Transverse colon (tissue), 4 donors: ENCODE measurements at regions not wholly inside any gene's neighbourhood (a gene's known extent, or its start where the extent isn't known, plus 50 kb on each side); places are given as distances from the start of the nearest gene placed in this dataset.

Experiments used
- DNase-seq: peaks from one replicate; pipeline ENCODE4 v3.0.0-alpha.2; 2019
- H3K27ac ChIP-seq, 4 donors: fragments of 200-600 bp; sonication (generic); 2 replicates each; pipeline ENCODE4 v1.5.1; 2016 to 2018; ENCODE audit warnings: inconsistent platforms in 4 of 4
- H3K27me3 ChIP-seq: fragments of 200-600 bp; sonication (generic); 2 replicates; pipeline ENCODE4 v1.5.1; 2017; ENCODE audit warnings: inconsistent platforms
- H3K36me3 ChIP-seq, 4 donors: fragments of 200-600 bp; sonication (generic); 2 replicates each; pipeline ENCODE4 v1.5.1; 2017 to 2019; ENCODE audit warnings: inconsistent platforms in 4 of 4
- H3K4me1 ChIP-seq, 4 donors: fragments of 200-600 bp; sonication (generic); 2 replicates each; pipeline ENCODE4 v1.5.1; 2017 to 2020; ENCODE audit warnings: inconsistent platforms in 4 of 4
- H3K4me3 ChIP-seq, 4 donors: fragments of 200-600 bp; sonication (generic); 1 replicate in 1 of 4; 2 replicates in 3 of 4; pipeline versions ENCODE4 v1.5.1 to v1.6.1; 2017 to 2019; ENCODE audit warnings: inconsistent platforms in 4 of 4
- H3K9me3 ChIP-seq, 2 donors: fragments of 200-600 bp; sonication (generic); 2 replicates each; pipeline ENCODE4 v1.5.1; 2017 to 2019; ENCODE audit warnings: inconsistent platforms in 2 of 2
- CTCF ChIP-seq, 5 experiments: fragments of 200-600 bp in 3 of 5; fragments of 450-650 bp in 2 of 5; sonication (generic) in 3 of 5; IDR thresholded peaks; 1 replicate in 2 of 5; 2 replicates in 3 of 5; pipeline ENCODE4 v1.5.1; 2016 to 2017; ENCODE audit warnings: antibody characterized with exemption in 5 of 5, inconsistent platforms in 3 of 5, mild to moderate bottlenecking in 2 of 5, moderate library complexity in 1 of 5
- EP300 ChIP-seq: sonication (generic); formaldehyde crosslinking; IDR thresholded peaks from one replicate; pipeline ENCODE4 v1.6.1; 2017; ENCODE audit warnings: antibody characterized with exemption, low read depth
- POLR2A ChIP-seq: fragments of 450-650 bp; IDR thresholded peaks from one replicate; pipeline ENCODE4 v1.6.1; 2016; ENCODE audit warnings: antibody characterized with exemption, mild to moderate bottlenecking, moderate library complexity
- POLR2AphosphoS5 ChIP-seq, 3 donors: sonication (generic); formaldehyde crosslinking; IDR thresholded peaks; one replicate each; pipeline ENCODE4 v1.6.1; 2016; ENCODE audit warnings: antibody characterized with exemption in 3 of 3
- WGBS, 2 donors: methylation state at CpG; one replicate each; pipeline ENCODE4 v1.1.5; 2018; ENCODE audit warnings: low coverage in 1 of 2; 5-methylcytosine and 5-hydroxymethylcytosine counted together
- in situ Hi-C, 4 donors: fragments of 200-750 bp; cut with MboI; loops; one replicate each; pipeline versions ENCODE4 v1.15.0 to v1.15.1; 2017; ENCODE audit warnings: low sequenced_read_pairs in 3 of 4, low pct_ligation_motif_present in 1 of 4, low pct_unique_long_range_greater_than_20kb in 1 of 4
- intact Hi-C: fragments of 100-400 bp; cut with DNase I; formaldehyde crosslinking; loops from one replicate; pipeline ENCODE4 v1.15.1; 2023; ENCODE audit warnings: low total_unique reads

GRCh38 chrX:43560247-43560946 lies 95.7 kb upstream of the MAOA start:
- TF ChIP-seq POLR2A = no peak
- TF ChIP-seq POLR2AphosphoS5 (IDR thresholded peaks at IDR 0.05) = peak; percentile 11 to 42 (median 22)
- Histone ChIP-seq H3K4me3 (peak overlapping the region in 1 of 4 donors; percentile 32), H3K27me3 (no peaks in the 10 kb centered on the region), H3K9me3 (no peaks in the 10 kb centered on the region), H3K36me3 (no peaks in the 10 kb centered on the region), H3K27ac (peak overlapping the region; percentile 55 to 69 (median 62)), H3K4me1 (peaks cover 0 to 5% (median 2%) of the 10 kb centered on the region in 4 donors)
- peak; percentile 26 for DNase-seq
- in situ Hi-C loops = loop anchor here (10.0 to 25.0 kb wide), 4 partner anchors 194 to 1773 kb away; no protein-coding TSS in a partner anchor
- WGBS, 2 donors = 40% methylated on average over 5 of the region's 5 CpGs; no CpG with 5 or more reads in 1 of the 2 donors
- intact Hi-C loops = loop anchor here (5.0 kb wide), 1 partner anchor 192 kb away; no protein-coding TSS in a partner anchor

- 60 to 70% methylated on average over 1 of the region's 1 CpG for WGBS, 2 donors
- no peak for DNase-seq
- TF ChIP-seq EP300 (no peak), CTCF (IDR thresholded peaks at IDR 0.05) (no peak), POLR2AphosphoS5 (IDR thresholded peaks at IDR 0.05) (no peak), POLR2A (no peak)
- H3K36me3 ChIP-seq = no peaks in the 10 kb centered on the region
- intact Hi-C loops (loop anchor here (5.0 kb wide), 1 partner anchor 190 kb away; no protein-coding TSS in a partner anchor), in situ Hi-C loops (loop anchor here (10.0 to 25.0 kb wide), 4 partner anchors 192 to 1775 kb away; no protein-coding TSS in a partner anchor)
- H3K9me3 ChIP-seq = no peaks in the 10 kb centered on the region
- no peaks in the 10 kb centered on the region for H3K27me3 ChIP-seq
- H3K27ac ChIP-seq = no peak overlapping the region
- no peak overlapping the region for H3K4me3 ChIP-seq
- H3K4me1 ChIP-seq = peaks cover 0 to 4% (median 1%) of the 10 kb centered on the region in 4 donors
These were observed 93.7 kb upstream of the MAOA start for GRCh38 chrX:43562372-43562771.

GRCh38 chrX:43564953-43565352 lies 91.1 kb upstream of the MAOA start:
- Histone ChIP-seq H3K36me3 (no peaks in the 10 kb centered on the region), H3K4me1 (peaks cover 0 to 3% (median 0%) of the 10 kb centered on the region in 4 donors), H3K27me3 (no peaks in the 10 kb centered on the region), H3K4me3 (no peak overlapping the region), H3K27ac (no peak overlapping the region), H3K9me3 (no peaks in the 10 kb centered on the region)
- no peak for TF ChIP-seq POLR2AphosphoS5 (IDR thresholded peaks at IDR 0.05)
- no peak for TF ChIP-seq CTCF (IDR thresholded peaks at IDR 0.05)
- no peak for TF ChIP-seq EP300
- no peak for TF ChIP-seq POLR2A
- in situ Hi-C loops (loop anchor here (10.0 to 25.0 kb wide), 4 partner anchors 190 to 1778 kb away; no protein-coding TSS in a partner anchor), intact Hi-C loops (loop anchor here (5.0 kb wide), 1 partner anchor 187 kb away; no protein-coding TSS in a partner anchor)
- DNase-seq = no peak
- 69 to 100% methylated on average over 2 of the region's 2 CpGs for WGBS, 2 donors

- no peaks in the 10 kb centered on the region for H3K36me3 ChIP-seq
- no peaks in the 10 kb centered on the region for H3K9me3 ChIP-seq
- intact Hi-C loops (no loop called here), in situ Hi-C loops (loop anchor here (10.0 to 25.0 kb wide), 4 partner anchors 189 to 1779 kb away; no protein-coding TSS in a partner anchor)
- no peak overlapping the region for H3K4me3 ChIP-seq
- TF ChIP-seq POLR2A (no peak), EP300 (no peak), POLR2AphosphoS5 (IDR thresholded peaks at IDR 0.05) (no peak), CTCF (IDR thresholded peaks at IDR 0.05) (no peak)
- peaks cover 0 to under 1% (median 0%) of the 10 kb centered on the region in 4 donors for H3K4me1 ChIP-seq
- no peak for DNase-seq
- H3K27ac ChIP-seq = no peak overlapping the region
- H3K27me3 ChIP-seq = no peaks in the 10 kb centered on the region
These were observed 89.9 kb upstream of the MAOA start for GRCh38 chrX:43566170-43566569.
